Sigmoid colon (tissue), 6 donors: ENCODE measurements at regions not wholly inside any gene's neighbourhood (a gene's known extent, or its start where the extent isn't known, plus 50 kb on each side); places are given as distances from the start of the nearest gene placed in this dataset.

Experiments used
- DNase-seq: peaks from one replicate; pipeline ENCODE4 v3.0.0-alpha.2; 2019
- H3K27ac ChIP-seq, 4 donors: fragments of 200-600 bp; sonication (generic); one replicate each; pipeline ENCODE4 v1.5.1; 2016 to 2019; ENCODE audit warnings: mild to moderate bottlenecking in 1 of 4
- H3K27me3 ChIP-seq, 3 donors: fragments of 200-600 bp; sonication (generic); one replicate each; pipeline ENCODE4 v1.5.1; 2019; ENCODE audit warnings: mild to moderate bottlenecking in 1 of 3
- H3K36me3 ChIP-seq, 4 donors: fragments of 200-600 bp; sonication (generic); one replicate each; pipeline ENCODE4 v1.5.1; 2016 to 2019
- H3K4me1 ChIP-seq, 4 donors: fragments of 200-600 bp; sonication (generic); one replicate each; pipeline ENCODE4 v1.5.1; 2017 to 2019
- H3K4me3 ChIP-seq, 4 donors: fragments of 200-600 bp; sonication (generic); one replicate each; pipeline ENCODE4 v1.5.1; 2017 to 2019; ENCODE audit warnings: mild to moderate bottlenecking in 2 of 4, moderate library complexity in 1 of 4
- H3K9me3 ChIP-seq, 4 donors: fragments of 200-600 bp in 3 of 4; sonication (generic) in 3 of 4; one replicate each; pipeline versions ENCODE4 v1.5.1 to v1.6.1; 2013 to 2019
- CTCF ChIP-seq, 4 experiments: fragments of 450-650 bp in 3 of 4; fragments of 200-600 bp in 1 of 4; IDR thresholded peaks; one replicate each; pipeline ENCODE4 v1.5.1; 2016 to 2019; ENCODE audit warnings: antibody characterized with exemption in 4 of 4, mild to moderate bottlenecking in 3 of 4, moderate library complexity in 2 of 4
- EP300 ChIP-seq, 4 donors: sonication (generic); formaldehyde crosslinking; IDR thresholded peaks; one replicate each; pipeline ENCODE4 v1.6.1; 2017; ENCODE audit warnings: antibody characterized with exemption in 4 of 4
- POLR2A ChIP-seq, 2 donors: fragments of 450-650 bp; IDR thresholded peaks; one replicate each; pipeline ENCODE4 v1.6.1; 2016; ENCODE audit warnings: antibody characterized with exemption in 2 of 2, mild to moderate bottlenecking in 2 of 2, moderate library complexity in 2 of 2
- POLR2AphosphoS5 ChIP-seq, 4 donors: sonication (generic); formaldehyde crosslinking; IDR thresholded peaks; one replicate each; pipeline ENCODE4 v1.6.1; 2017; ENCODE audit warnings: antibody characterized with exemption in 4 of 4
- WGBS, 2 donors: extraction: QIAGEN DNeasy Blood & Tissue Kit; methylation state at CpG; one replicate each; pipeline ENCODE4 v1.1.7; 2013; 5-methylcytosine and 5-hydroxymethylcytosine counted together
- intact Hi-C: fragments of 100-400 bp; cut with DNase I; formaldehyde crosslinking; loops from one replicate; pipeline ENCODE4 v1.15.1; 2023
- donor health status: healthy with polysubstance abuse.
- donor health status: healthy.

DNA sequence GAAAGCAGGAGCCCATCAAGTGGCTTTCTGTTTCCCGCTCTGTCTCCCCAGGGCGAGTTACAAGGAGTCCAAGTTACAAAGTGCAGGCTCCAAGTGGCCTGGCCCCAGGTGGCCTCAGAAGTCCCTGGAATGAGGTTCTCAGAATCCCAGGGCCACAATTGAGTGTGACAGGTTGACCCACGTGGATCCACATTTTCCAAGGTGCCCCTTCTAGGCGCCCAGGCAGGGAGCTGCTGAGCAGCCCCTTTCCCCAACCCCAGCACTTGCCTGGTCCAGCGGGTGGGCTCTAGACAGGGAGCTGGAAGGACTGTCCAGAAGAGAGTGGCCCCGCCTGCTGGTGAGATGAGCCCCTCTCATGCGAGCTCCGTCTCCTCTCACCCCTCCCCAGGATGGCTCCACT lies 253.4 kb downstream of the CYP26B1 start:
- no peaks in the 10 kb centered on the region for H3K4me1 ChIP-seq
- 70 to 80% methylated on average over 8 of the region's 8 CpGs for WGBS, 2 donors

GRCh38 chr2:71893646-71894045 lies 254.0 kb downstream of the CYP26B1 start:
- no peaks in the 10 kb centered on the region for H3K27me3 ChIP-seq
- WGBS, 2 donors = 70 to 80% methylated on average over 13 of the region's 13 CpGs
- intact Hi-C loops = no loop called here

More for the DNA sequence above, 253.4 kb downstream of the CYP26B1 start:
- no peaks in the 10 kb centered on the region for H3K9me3 ChIP-seq
- no peak for DNase-seq
- no peaks in the 10 kb centered on the region for H3K36me3 ChIP-seq
- no peak for TF ChIP-seq POLR2AphosphoS5 (IDR thresholded peaks at IDR 0.05)
- TF ChIP-seq EP300 (IDR thresholded peaks at IDR 0.05) = no peak
- no peak for TF ChIP-seq CTCF (IDR thresholded peaks at IDR 0.05)
- TF ChIP-seq POLR2A (IDR thresholded peaks at IDR 0.05) = no peak
- no peak overlapping the region for H3K27ac ChIP-seq
- H3K27me3 ChIP-seq = no peaks in the 10 kb centered on the region
- intact Hi-C loops = no loop called here
- no peak overlapping the region for H3K4me3 ChIP-seq

GRCh38 chr2:71892896-71893295 lies 254.8 kb downstream of the CYP26B1 start:
- Histone ChIP-seq H3K4me3 (no peak overlapping the region), H3K4me1 (no peaks in the 10 kb centered on the region), H3K27ac (no peak overlapping the region), H3K9me3 (no peaks in the 10 kb centered on the region), H3K27me3 (no peaks in the 10 kb centered on the region), H3K36me3 (no peaks in the 10 kb centered on the region)
- intact Hi-C loops = no loop called here
- TF ChIP-seq CTCF (IDR thresholded peaks at IDR 0.05) = no peak
- no peak for TF ChIP-seq EP300 (IDR thresholded peaks at IDR 0.05)
- TF ChIP-seq POLR2AphosphoS5 (IDR thresholded peaks at IDR 0.05) = no peak
- no peak for TF ChIP-seq POLR2A (IDR thresholded peaks at IDR 0.05)
- WGBS, 2 donors = 89 to 90% methylated on average over 6 of the region's 6 CpGs
- no peak for DNase-seq

More at GRCh38 chr2:71893646-71894045, 254.0 kb downstream of the CYP26B1 start:
- H3K36me3 ChIP-seq = no peaks in the 10 kb centered on the region
- no peak for TF ChIP-seq EP300 (IDR thresholded peaks at IDR 0.05)
- no peak for TF ChIP-seq POLR2AphosphoS5 (IDR thresholded peaks at IDR 0.05)
- no peak for TF ChIP-seq CTCF (IDR thresholded peaks at IDR 0.05)
- no peak for TF ChIP-seq POLR2A (IDR thresholded peaks at IDR 0.05)
- no peak overlapping the region for H3K4me3 ChIP-seq
- H3K27ac ChIP-seq = no peak overlapping the region
- DNase-seq = no peak
- H3K4me1 ChIP-seq = no peaks in the 10 kb centered on the region
- no peaks in the 10 kb centered on the region for H3K9me3 ChIP-seq

DNA sequence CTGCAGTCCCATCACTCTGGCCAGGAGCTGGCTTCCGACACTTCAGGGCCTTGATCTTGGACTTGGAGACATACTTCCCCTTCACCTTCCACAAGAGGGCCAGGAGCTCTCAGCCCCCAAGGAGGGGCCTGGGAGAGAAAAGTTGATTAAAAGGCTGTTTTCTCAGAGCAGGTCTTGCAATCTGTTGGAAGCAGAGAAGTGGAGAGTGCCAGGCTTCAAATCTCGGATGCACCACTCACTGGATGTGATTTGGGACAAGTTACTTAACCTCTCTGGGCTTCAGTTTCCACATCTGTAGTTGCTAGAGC lies 255.3 kb downstream of the CYP26B1 start:
- Histone ChIP-seq H3K27me3 (no peaks in the 10 kb centered on the region), H3K36me3 (no peaks in the 10 kb centered on the region), H3K9me3 (no peaks in the 10 kb centered on the region), H3K4me3 (no peak overlapping the region), H3K4me1 (no peaks in the 10 kb centered on the region), H3K27ac (no peak overlapping the region)
- intact Hi-C loops = no loop called here
- 80 to 90% methylated on average over 2 of the region's 2 CpGs for WGBS, 2 donors
- DNase-seq = no peak
- TF ChIP-seq POLR2AphosphoS5 (IDR thresholded peaks at IDR 0.05) (no peak), CTCF (IDR thresholded peaks at IDR 0.05) (no peak), POLR2A (IDR thresholded peaks at IDR 0.05) (no peak), EP300 (IDR thresholded peaks at IDR 0.05) (no peak)

- intact Hi-C loops = no loop called here
- Histone ChIP-seq H3K36me3 (no peaks in the 10 kb centered on the region), H3K4me3 (no peak overlapping the region), H3K27me3 (no peaks in the 10 kb centered on the region), H3K4me1 (no peaks in the 10 kb centered on the region), H3K27ac (no peak overlapping the region), H3K9me3 (no peaks in the 10 kb centered on the region)
- 71 to 84% methylated on average over 6 of the region's 6 CpGs for WGBS, 2 donors
- TF ChIP-seq EP300 (IDR thresholded peaks at IDR 0.05) = no peak
- TF ChIP-seq CTCF (IDR thresholded peaks at IDR 0.05) = no peak
- TF ChIP-seq POLR2AphosphoS5 (IDR thresholded peaks at IDR 0.05) = no peak
- TF ChIP-seq POLR2A (IDR thresholded peaks at IDR 0.05) = no peak
- no peak for DNase-seq
Measured at GRCh38 chr2:71891719-71892422, 255.8 kb downstream of the CYP26B1 start.
